ENCODE measurements at regions not wholly inside any gene's neighbourhood (a gene's known extent, or its start where the extent isn't known, plus 50 kb on each side); places are given as distances from the start of the nearest gene placed in this dataset.
"Not testable (repeated sequence)": the region's sequence is repeated elsewhere in the genome, so short reads cannot be mapped to it uniquely, and the experiment has no call there.

- ATAC-seq (peak in 1 of 2 donors; percentile 68), DNase-seq (no peak)
- intact Hi-C loops (cut with DNase I) = no loop called here
These were observed 167.9 kb upstream of the GLRA1 start for GRCh38 chr5:152092580-152092979.

- ATAC-seq (no peak), DNase-seq (no peak)
- intact Hi-C loops (cut with DNase I) = no loop called here
These were observed 165.0 kb upstream of the GLRA1 start for GRCh38 chr5:152089644-152090043.

DNA sequence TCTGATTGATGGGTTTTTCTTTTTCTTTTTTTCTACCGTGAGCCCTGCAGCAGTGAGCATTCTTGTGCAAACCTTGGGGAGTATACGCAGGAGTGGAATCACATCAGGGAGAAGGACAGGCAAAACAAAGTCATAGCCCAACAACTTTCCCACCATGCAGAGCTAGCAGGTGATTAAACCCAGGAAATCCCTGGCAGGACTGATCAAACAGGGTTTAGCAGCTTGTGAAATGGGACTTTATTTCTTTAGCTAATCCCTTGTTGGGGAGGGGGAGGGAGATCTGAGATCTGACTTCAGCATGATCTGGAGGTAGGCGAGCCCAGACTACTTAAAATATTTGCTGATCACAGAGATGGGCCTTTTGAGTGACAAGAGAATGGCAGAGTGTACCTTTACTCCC is 162.0 kb upstream of the GLRA1 start:
- intact Hi-C loops (cut with DNase I) = no loop called here
- no peak for DNase-seq
- ATAC-seq = no peak

DNA sequence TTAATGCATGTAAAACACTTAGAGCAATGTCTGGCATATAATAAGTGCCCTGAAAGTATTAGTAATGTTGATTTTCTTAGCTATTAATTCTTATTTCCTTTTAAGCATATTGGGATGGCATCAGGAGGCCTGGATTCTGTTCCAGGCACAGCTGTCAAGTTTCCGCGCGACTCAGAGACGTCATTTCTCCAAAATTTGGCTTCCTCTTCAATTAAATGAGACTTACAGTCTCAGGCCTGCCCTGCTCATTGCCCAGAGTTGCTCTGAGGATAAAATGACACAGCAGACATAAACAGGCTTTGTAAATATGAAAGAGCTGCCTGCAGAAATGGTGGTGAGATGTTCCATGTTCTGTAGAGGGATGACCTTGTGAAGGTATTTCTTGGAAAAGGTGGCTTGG is 159.8 kb upstream of the GLRA1 start:
- intact Hi-C loops (cut with DNase I) = no loop called here
- DNase-seq (no peak), ATAC-seq (peak; percentile 47 to 59)

- DNase-seq (no peak), ATAC-seq (no peak)
- intact Hi-C loops (cut with DNase I) = no loop called here
These were observed 158.6 kb upstream of the GLRA1 start for GRCh38 chr5:152083231-152083630.

DNA sequence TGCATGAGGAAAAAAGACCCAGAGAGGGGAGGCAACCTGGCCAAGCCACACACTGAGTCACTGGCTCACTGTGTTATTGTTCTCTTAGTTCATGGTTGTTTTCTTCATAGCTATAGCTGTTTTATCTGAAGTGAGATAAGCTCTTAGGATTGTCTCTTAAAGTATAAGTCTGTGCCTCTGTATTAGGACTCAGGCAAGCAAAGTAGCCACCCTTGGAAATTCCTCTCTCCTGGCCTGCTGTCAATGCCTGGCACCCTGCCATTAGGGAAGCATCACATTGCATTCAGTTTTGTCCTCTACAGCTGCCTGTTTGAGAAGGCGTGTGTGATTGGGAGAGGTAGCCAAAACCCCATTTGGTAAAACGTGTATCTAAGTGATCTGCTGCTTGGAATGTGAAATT is 147.4 kb upstream of the GLRA1 start:
- ATAC-seq (peak in 1 of 2 donors; percentile 78), DNase-seq (peak; percentile 44)

DNA sequence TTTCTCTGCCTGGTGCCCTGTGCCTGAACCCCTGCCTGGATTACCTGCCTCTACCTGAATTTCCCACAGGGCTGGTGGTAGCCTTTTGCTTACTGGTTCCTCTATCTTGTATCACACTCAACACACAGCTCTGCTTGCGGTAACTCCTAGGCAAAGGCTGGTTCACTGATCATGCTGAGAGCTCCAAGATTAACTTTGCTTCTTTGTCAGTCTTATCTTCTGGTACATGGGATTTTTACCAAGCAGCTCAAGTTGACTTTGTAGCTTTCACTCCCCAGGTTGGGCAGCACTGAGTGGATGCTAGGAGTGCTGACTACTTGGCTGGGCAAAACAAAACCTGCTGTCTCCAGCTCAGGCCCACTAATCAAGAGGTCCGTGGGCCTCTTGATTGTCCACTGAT is 145.9 kb upstream of the GLRA1 start:
- intact Hi-C loops (cut with DNase I) = no loop called here
- DNase-seq (no peak), ATAC-seq (no peak)

More for the DNA sequence above, 147.4 kb upstream of the GLRA1 start:
- intact Hi-C loops (cut with DNase I) = no loop called here

DNA sequence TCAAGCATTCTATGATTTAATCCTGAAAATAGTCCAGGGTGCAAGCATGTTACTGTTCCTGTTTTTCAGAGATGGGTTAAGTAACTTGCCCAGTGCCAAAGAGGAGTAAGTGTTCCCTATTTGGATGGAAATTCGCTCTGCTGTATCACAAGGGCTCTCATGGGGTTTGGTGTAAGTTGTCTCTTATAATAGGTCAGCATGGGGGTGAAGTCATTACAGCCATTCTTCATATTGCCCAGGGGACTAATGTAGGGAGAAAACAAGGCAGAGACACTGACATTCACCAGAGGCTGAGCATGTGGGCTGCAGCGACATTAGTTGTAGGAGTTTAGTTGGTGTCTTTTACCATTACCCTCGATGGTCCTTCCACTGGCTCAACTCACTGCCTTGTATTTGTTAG is 142.1 kb upstream of the GLRA1 start:
- ATAC-seq (no peak), DNase-seq (no peak)
- intact Hi-C loops (cut with DNase I) = no loop called here

DNA sequence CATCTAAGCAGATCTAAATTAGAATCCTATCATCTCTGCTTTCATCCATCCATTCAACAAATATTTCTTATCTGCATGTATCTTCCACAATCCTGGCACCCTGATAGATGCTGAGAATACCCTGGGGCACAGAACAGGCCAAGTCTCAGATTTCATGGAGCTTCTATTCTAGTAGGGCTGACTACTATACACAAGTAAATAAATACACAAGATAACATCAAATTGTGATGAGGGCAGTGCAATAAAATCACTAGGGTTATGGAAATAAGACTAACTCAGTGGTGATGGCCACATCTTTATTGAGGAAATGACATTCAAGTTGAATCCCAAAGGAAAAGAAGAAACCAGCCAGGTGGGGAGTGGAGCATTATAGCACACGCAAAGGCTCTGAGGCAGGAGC is 138.4 kb upstream of the GLRA1 start:
- no peak for DNase-seq
- ATAC-seq = no peak
- intact Hi-C loops (cut with DNase I) = no loop called here

DNA sequence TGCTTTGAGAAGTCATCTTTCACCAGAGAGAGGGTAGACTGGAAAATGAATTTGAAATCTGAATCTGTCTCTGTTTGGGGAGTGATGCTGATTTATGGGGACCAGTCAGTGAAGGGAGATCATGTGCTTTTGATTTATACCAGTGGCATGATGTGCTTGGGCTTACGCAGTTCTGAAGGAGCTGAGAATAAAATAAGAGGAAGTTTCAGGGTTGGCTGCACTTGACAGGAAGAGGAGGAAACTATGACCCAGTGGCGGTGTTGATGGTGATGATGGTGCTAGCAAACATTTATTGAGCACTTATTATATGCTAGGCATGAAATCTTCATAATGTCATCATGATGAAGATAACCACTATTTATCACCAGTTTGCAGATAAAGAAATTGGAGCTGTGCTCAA is 136.4 kb upstream of the GLRA1 start:
- no peak for ATAC-seq
- no peak for DNase-seq
- intact Hi-C loops (cut with DNase I) = no loop called here

DNA sequence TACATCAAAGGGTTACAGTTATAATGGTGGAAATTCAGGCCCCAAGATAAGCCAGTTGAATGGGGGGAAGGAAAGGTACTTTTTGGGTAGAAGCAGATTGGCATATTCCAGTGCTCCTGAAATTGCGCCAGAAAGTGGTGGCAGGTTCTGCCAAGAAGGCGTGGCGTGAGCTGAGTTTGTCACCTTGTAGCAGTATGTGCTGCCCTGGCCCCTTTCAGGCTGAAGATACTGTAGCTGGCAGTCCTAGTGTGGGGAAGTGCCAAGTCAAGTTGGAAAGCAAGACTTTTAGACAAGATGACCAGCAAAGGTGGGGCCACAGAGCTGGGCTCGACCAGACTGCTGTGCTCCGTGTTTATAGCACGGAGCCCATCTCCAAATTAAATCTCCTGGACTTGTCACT is 133.6 kb upstream of the GLRA1 start:
- ATAC-seq (peak in 1 of 2 donors; percentile 68), DNase-seq (peak; percentile 21)
- intact Hi-C loops (cut with DNase I) = no loop called here

- intact Hi-C loops (cut with DNase I) = no loop called here
- ATAC-seq (no peak), DNase-seq (no peak)
These were observed 132.3 kb upstream of the GLRA1 start for GRCh38 chr5:152056931-152057330.

GRCh38 chr5:152052470-152052869 is 127.8 kb upstream of the GLRA1 start:
- ATAC-seq (no peak), DNase-seq (no peak)
- intact Hi-C loops (cut with DNase I) = no loop called here

DNA sequence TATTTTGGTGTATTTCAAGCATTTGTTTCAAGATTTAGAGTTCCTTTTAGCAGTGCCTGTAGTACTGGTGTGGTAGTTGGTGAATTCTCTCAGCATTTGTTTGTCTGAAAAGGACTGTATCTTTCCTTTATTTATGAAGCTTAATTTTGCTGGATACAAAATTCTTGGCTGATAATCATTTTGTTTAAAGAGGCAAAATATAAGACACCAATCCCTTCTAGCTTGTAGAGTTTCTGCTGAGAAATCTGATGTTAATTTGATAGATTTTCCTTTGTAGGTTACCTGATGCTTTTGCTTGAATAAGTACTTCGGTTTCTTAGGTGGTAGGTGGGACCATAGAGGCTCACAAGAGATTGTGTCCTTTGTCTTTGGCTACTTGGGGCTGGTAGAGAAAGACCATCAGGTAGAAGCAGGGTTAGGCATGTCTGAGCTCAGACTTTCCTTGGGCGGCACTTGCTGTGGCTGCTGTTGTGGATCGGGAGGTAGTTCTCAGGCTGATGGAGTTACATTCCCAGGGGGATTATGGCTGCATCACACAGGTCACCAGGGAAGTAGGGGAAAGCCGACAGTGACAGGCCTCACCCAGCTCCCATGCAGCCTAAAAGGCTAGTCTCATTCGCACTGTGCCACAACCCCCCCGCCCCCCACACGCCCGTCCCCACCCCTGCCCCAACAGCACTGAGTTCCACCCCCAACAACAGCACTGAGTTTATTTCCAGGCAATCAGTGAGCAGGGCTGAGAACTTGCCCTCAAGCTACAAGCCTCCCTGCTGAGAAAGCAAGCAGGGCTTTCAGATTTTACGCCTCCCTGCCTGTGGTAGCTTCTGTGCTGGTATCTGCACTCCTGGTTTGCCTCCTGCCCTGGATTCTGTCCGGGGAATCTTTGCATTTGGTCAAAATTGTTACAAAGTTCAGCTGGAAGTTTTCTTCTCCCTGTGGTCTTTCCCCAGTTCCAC is 127.1 kb upstream of the GLRA1 start:
- DNase-seq (no peak), ATAC-seq (no peak)
- intact Hi-C loops (cut with DNase I) = no loop called here

- no peak for ATAC-seq
These were observed 121.7 kb upstream of the GLRA1 start for GRCh38 chr5:152046361-152046760.

GRCh38 chr5:152038856-152039255 is 114.2 kb upstream of the GLRA1 start:
- ATAC-seq; DNase-seq; intact Hi-C loops (cut with DNase I): not testable (repeated sequence)

More at GRCh38 chr5:152046361-152046760, 121.7 kb upstream of the GLRA1 start:
- intact Hi-C loops (cut with DNase I) = no loop called here
- no peak for DNase-seq

GRCh38 chr5:152026328-152027024 is 101.8 kb upstream of the GLRA1 start:
- DNase-seq = not testable (repeated sequence)

DNA sequence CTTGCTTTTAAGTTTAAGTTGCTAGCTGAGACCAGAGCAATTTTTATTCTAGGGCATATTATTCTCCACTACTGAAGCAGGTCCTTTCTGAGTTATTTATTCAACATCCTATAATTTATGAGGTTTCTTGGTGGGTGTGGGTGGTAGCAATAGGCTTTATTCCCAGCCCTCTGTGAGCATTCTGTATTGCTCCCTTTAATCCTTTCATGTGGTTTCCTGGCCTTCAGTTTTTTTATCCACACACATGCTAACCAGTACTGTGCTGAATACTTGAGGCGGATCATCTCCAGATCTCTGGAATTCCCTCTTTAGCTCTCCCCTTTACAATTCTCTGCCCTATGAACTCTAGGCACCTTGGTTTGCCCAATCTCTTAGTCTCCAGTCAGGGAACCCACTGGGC is 91.8 kb upstream of the GLRA1 start:
- intact Hi-C loops (cut with DNase I) = no loop called here
- DNase-seq = no peak
- no peak for ATAC-seq

More at GRCh38 chr5:152026328-152027024, 101.8 kb upstream of the GLRA1 start:
- ATAC-seq; intact Hi-C loops (cut with DNase I): not testable (repeated sequence)

DNA sequence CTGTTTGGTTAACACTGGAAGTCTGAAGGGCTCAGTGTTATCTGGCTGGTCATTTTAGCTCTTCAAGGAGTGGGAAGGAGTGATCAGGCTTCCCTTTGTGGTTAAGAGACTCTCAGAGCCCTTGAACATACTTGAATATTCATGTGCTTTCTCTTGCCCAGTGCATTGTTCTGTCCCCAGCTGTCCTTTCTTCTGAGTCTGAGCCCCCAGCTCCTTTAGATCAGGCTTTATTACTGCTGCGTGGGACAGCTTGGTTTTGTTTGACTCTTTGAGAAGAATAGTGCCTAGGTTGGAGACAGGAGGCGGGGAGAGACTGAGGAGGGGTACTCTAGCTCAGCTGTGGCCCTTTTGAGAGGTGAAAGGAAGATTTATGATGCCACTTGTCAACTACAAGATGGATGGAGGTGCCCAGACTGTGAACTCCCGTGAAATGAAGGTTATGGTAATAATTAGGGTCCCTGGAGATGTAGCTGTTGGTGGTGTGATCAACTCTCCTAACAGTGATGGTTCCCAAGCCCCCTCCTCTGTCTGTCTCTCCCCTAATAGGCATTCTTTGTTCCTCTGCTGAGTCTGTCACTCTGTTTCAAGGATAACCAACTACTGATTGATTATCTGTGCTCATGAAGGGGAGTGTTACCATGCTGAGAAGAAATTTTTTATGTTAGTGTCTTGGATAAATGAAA is 83.1 kb upstream of the GLRA1 start:
- intact Hi-C loops (cut with DNase I) = no loop called here
- no peak for ATAC-seq

GRCh38 chr5:152004095-152004494 is 79.4 kb upstream of the GLRA1 start:
- intact Hi-C loops (cut with DNase I) = no loop called here
- ATAC-seq (no peak), DNase-seq (no peak)

More for the DNA sequence above, 83.1 kb upstream of the GLRA1 start:
- no peak for DNase-seq
